SK-N-SH (cell line): ENCODE measurements at regions not wholly inside any gene's neighbourhood (a gene's known extent, or its start where the extent isn't known, plus 50 kb on each side); places are given as distances from the start of the nearest gene placed in this dataset.

Experiments used
- CTCF ChIA-PET: fragments of 300-600, 350-600 bp; formaldehyde crosslinking; extraction: SDS; loops from one replicate; lab custom pipeline; 2021; lab: Yijun Ruan, JAX
- POLR2A ChIA-PET: fragments of 350-600 bp; sonication (Branson Sonifier 250); formaldehyde crosslinking; extraction: SDS; loops from one replicate; lab custom pipeline; 2020; ENCODE audit warnings: antibody characterized with exemption, inconsistent platforms; lab: Yijun Ruan, JAX
- DNase-seq: peaks from one replicate; pipeline ENCODE4 v3.0.0; 2012
- H2AFZ ChIP-seq: fragments of 200-600 bp; sonication (generic); 2 replicates; pipeline ENCODE4 v1.8.1; 2016; ENCODE audit warnings: antibody characterized with exemption, mild to moderate bottlenecking, low read depth
- H3F3A ChIP-seq: fragments of 200-600 bp; sonication (generic); replicated peaks from 2 replicates; pipeline ENCODE3; 2016; ENCODE audit warnings: antibody characterized with exemption, mild to moderate bottlenecking; ENCODE audit not compliant: insufficient read depth
- H3K27ac ChIP-seq, 2 experiments: fragments of 200-500 bp in 1 of 2; fragments of 200-600 bp in 1 of 2; sonication (Bioruptor generic) in 1 of 2; sonication (generic), shearing (Covaris generic) in 1 of 2; 2 replicates each; pipeline versions ENCODE4 v1.5.1 to v1.6.1; 2014 to 2016; ENCODE audit warnings: low read depth in 2 of 2, inconsistent platforms in 1 of 2, low read length in 1 of 2, mild to moderate bottlenecking in 1 of 2, mixed read lengths in 1 of 2
- H3K27me3 ChIP-seq: fragments of 200-600 bp; sonication (generic), shearing (Covaris generic); 2 replicates; pipeline ENCODE4 v1.6.1; 2016; ENCODE audit warnings: mixed run types; ENCODE audit not compliant: insufficient read depth
- H3K36me3 ChIP-seq, 2 experiments: fragments of 200-500 bp in 1 of 2; fragments of 200-600 bp in 1 of 2; sonication (Bioruptor generic) in 1 of 2; sonication (generic) in 1 of 2; replicated peaks in 1 of 2; 2 replicates each; pipeline versions ENCODE3 to v1.5.1; 2014 to 2016; ENCODE audit warnings: low read length in 1 of 2, mild to moderate bottlenecking in 1 of 2; ENCODE audit not compliant: insufficient read depth in 2 of 2, control insufficient read depth in 1 of 2
- H3K4me1 ChIP-seq, 2 experiments: fragments of 200-500 bp in 1 of 2; fragments of 200-600 bp in 1 of 2; sonication (Bioruptor generic) in 1 of 2; sonication (generic), shearing (Covaris generic) in 1 of 2; 2 replicates each; pipeline versions ENCODE4 v1.5.1 to v1.6.1; 2014 to 2016; ENCODE audit warnings: low read depth in 1 of 2, low read length in 1 of 2, mixed run types in 1 of 2; ENCODE audit not compliant: insufficient read depth in 2 of 2, control insufficient read depth in 1 of 2
- H3K4me2 ChIP-seq: fragments of 200-600 bp; sonication (generic), shearing (Covaris generic); 2 replicates; pipeline ENCODE4 v1.6.1; 2017; ENCODE audit warnings: mixed run types
- H3K4me3 ChIP-seq, 2 experiments: fragments of 200-500 bp in 1 of 2; fragments of 200-600 bp in 1 of 2; sonication (Bioruptor generic) in 1 of 2; sonication (generic), shearing (Covaris generic) in 1 of 2; 2 replicates each; pipeline versions ENCODE4 v1.5.1 to v1.8.1; 2014 to 2016; ENCODE audit warnings: low read depth in 2 of 2, inconsistent platforms in 1 of 2, low read length in 1 of 2, mild to moderate bottlenecking in 1 of 2, mixed read lengths in 1 of 2, moderate library complexity in 1 of 2
- H3K79me2 ChIP-seq: fragments of 200-600 bp; sonication (generic); 2 replicates; pipeline ENCODE4 v1.8.1; 2017; ENCODE audit warnings: mild to moderate bottlenecking; ENCODE audit not compliant: insufficient read depth
- H3K9ac ChIP-seq: fragments of 200-600 bp; sonication (generic); 2 replicates; pipeline ENCODE4 v1.6.1; 2017; ENCODE audit warnings: mixed run types
- H3K9me2 ChIP-seq: fragments of 200-600 bp; sonication (generic); 2 replicates; pipeline ENCODE4 v1.6.1; 2017; ENCODE audit warnings: mixed run types
- H3K9me3 ChIP-seq: fragments of 200-600 bp; sonication (generic); 2 replicates; pipeline ENCODE4 v1.6.1; 2017; ENCODE audit warnings: mixed run types, mild to moderate bottlenecking, moderate library complexity
- H4K20me1 ChIP-seq: fragments of 200-600 bp; sonication (generic); 2 replicates; pipeline ENCODE4 v1.6.1; 2017; ENCODE audit warnings: mild to moderate bottlenecking, mixed run types; ENCODE audit not compliant: insufficient read depth
- EP300 ChIP-seq, 2 experiments: IDR thresholded peaks; 2 replicates each; pipeline versions ENCODE4 v1.4.0 to v1.6.1; 2012; ENCODE audit warnings: borderline replicate concordance in 1 of 2, low read depth in 1 of 2, low read length in 1 of 2
- EZH2phosphoT487 ChIP-seq: fragments of 200-600 bp; sonication (generic); IDR thresholded peaks from 2 replicates; pipeline ENCODE4 v1.6.1; 2017; ENCODE audit warnings: low read depth, mixed run types, mild to moderate bottlenecking, antibody characterized with exemption, moderate library complexity, borderline replicate concordance
- FOSL2 ChIP-seq: IDR thresholded peaks from 2 replicates; pipeline ENCODE4 v1.4.0; 2012; ENCODE audit warnings: low read depth, mild to moderate bottlenecking, moderate library complexity, borderline replicate concordance
- FOXJ3 ChIP-seq: sonication (generic); formaldehyde crosslinking; IDR thresholded peaks from 2 replicates; pipeline ENCODE4 v1.5.1; 2020; ENCODE audit warnings: mild to moderate bottlenecking, missing genetic modification reagents
- GATA2 ChIP-seq: sonication (generic); formaldehyde crosslinking; IDR thresholded peaks from 2 replicates; pipeline ENCODE4 v1.5.0; 2020; ENCODE audit warnings: mild to moderate bottlenecking, missing genetic modification reagents
- POLR2AphosphoS5 ChIP-seq: IDR thresholded peaks from 2 replicates; pipeline ENCODE4 v1.6.1; 2012; ENCODE audit warnings: low read depth, low read length
- RAD21 ChIP-seq: IDR thresholded peaks from 2 replicates; pipeline ENCODE4 v1.6.1; 2012; ENCODE audit warnings: mild to moderate bottlenecking, low read length
- RCOR1 ChIP-seq: fragments of 150-350 bp; IDR thresholded peaks from 2 replicates; pipeline ENCODE4 v1.6.1; 2017; ENCODE audit warnings: antibody characterized with exemption, low read length
- RXRA ChIP-seq: IDR thresholded peaks from 2 replicates; pipeline ENCODE4 v1.4.0; 2012; ENCODE audit warnings: low read depth, mild to moderate bottlenecking, borderline replicate concordance
- SMC3 ChIP-seq: IDR thresholded peaks from 2 replicates; pipeline ENCODE4 v1.6.1; 2012; ENCODE audit warnings: low read depth, low read length, improper control_type of control experiment
- TCF12 ChIP-seq: IDR thresholded peaks from 2 replicates; pipeline ENCODE4 v1.4.0; 2012
- TEAD4 ChIP-seq: IDR thresholded peaks from 2 replicates; pipeline ENCODE4 v1.4.0; 2012; ENCODE audit warnings: mild to moderate bottlenecking, borderline replicate concordance; ENCODE audit not compliant: insufficient read depth
- WGBS: methylation state at CpG from one replicate; pipeline ENCODE4 v1.1.6; 2017; ENCODE audit warnings: low lambda C conversion rate; 5-methylcytosine and 5-hydroxymethylcytosine counted together
- TF ChIP-seq, protein P1 (sequence below): IDR thresholded peaks from 2 replicates; pipeline ENCODE4; 2012

DNA sequence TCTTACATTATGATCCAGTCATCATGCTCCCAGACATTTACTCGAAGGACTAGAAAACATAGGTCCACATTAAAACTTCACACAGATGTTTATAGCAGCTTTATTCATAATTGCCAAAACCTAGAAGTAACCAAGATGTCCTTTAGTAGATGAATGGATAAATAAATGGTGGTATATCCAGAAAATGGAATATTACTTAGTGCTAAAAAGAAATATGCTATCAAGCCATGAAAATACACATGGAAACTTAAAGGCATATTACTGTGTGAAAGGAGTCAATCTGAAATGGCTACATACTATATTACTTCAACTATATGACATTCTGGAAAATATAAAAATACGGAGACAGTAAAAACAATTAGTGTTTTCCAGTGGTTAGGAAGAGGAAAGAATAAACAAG lies 1039.1 kb upstream of the INTU start:
- H4K20me1 ChIP-seq: no peaks in the 10 kb centered on the region
- no peak for TF ChIP-seq RXRA
- no peak for TF ChIP-seq EZH2phosphoT487
- no peak for TF ChIP-seq EP300 (IDR thresholded peaks at IDR 0.05; ENCODE audit: borderline replicate concordance in 1 of 2, low read depth in 1 of 2, low read length in 1 of 2)
- no peak for TF ChIP-seq TCF12
- no peak for TF ChIP-seq RAD21
- TF ChIP-seq FOSL2: no peak
- no peak for TF ChIP-seq FOXJ3 (CRISPR knock-in tag)
- TF ChIP-seq TEAD4: no peak
- TF ChIP-seq, all 33 proteins: peak for 0

DNA sequence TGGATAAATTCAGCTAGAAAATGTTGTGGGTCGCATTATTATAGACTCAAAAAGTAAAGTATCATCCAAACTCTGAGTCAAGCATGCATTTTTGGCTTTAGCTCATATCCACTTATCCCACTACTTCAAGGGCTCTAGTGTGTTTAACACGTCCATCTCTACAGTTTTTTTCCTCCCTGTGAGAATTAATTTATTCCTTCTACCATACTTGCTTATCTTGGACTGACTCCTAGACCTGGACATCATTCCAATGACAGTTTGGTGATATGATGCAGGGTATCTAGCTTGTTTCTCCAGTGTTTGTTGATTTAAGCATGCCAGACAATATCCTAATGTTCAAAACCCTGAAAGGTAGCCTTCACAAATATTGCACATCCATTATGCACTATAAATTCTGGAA lies 1037.1 kb upstream of the INTU start:
- no peaks in the 10 kb centered on the region; the same call in 1 of the 2 replicates for H3K9me2 ChIP-seq
- H3F3A ChIP-seq: peaks cover 10% of the 10 kb centered on the region
- TF ChIP-seq POLR2AphosphoS5: no peak
- TF ChIP-seq, protein P1, sequence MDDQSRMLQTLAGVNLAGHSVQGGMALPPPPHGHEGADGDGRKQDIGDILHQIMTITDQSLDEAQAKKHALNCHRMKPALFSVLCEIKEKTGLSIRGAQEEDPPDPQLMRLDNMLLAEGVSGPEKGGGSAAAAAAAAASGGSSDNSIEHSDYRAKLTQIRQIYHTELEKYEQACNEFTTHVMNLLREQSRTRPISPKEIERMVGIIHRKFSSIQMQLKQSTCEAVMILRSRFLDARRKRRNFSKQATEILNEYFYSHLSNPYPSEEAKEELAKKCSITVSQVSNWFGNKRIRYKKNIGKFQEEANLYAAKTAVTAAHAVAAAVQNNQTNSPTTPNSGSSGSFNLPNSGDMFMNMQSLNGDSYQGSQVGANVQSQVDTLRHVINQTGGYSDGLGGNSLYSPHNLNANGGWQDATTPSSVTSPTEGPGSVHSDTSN: 0 out of 2 replicates have a peak, but pooled peaks have one; percentile 23
- no peak for TF ChIP-seq SMC3
- no peak for TF ChIP-seq EP300 (IDR thresholded peaks at IDR 0.05; ENCODE audit: borderline replicate concordance in 1 of 2, low read depth in 1 of 2, low read length in 1 of 2)
- no peak for TF ChIP-seq GATA2 (CRISPR knock-in tag)
- no peak for TF ChIP-seq RCOR1
- no peak for TF ChIP-seq RXRA
- TF ChIP-seq TEAD4: no peak
- peak; percentile 64 for TF ChIP-seq TCF12
- H3K27ac ChIP-seq: no peak overlapping the region
- POLR2A ChIA-PET: no interaction called here
- no peaks in the 10 kb centered on the region for H3K79me2 ChIP-seq
- H2AFZ ChIP-seq: no peak overlapping the region
- H3K9ac ChIP-seq: no peak overlapping the region
- no peak for DNase-seq
- no peaks in the 10 kb centered on the region for H3K9me3 ChIP-seq
- peaks cover 0 to 14% of the 10 kb centered on the region in 2 experiments; a peak in 2 of 4 replicates for H3K4me1 ChIP-seq
- no peak overlapping the region for H3K4me3 ChIP-seq
- H3K36me3 ChIP-seq: no peaks in the 10 kb centered on the region
- no peaks in the 10 kb centered on the region for H4K20me1 ChIP-seq
- WGBS: 59% methylated on average over 2 of the region's 2 CpGs
- no peak overlapping the region for H3K4me2 ChIP-seq
- H3K27me3 ChIP-seq: no peaks in the 10 kb centered on the region
- CTCF ChIA-PET: interaction anchor here (1.9 kb wide), 1 partner anchor 13 kb away, joined by 6 read pairs; no protein-coding TSS in a partner anchor

More for the DNA sequence above, 1039.1 kb upstream of the INTU start:
- peaks cover 0 to 14% of the 10 kb centered on the region in 2 experiments; a peak in 2 of 4 replicates for H3K4me1 ChIP-seq
- no peak overlapping the region for H3K4me3 ChIP-seq
- H3K79me2 ChIP-seq: no peaks in the 10 kb centered on the region
- no peak for DNase-seq
- ChIA-PET CTCF (interaction anchor here (1.3 kb wide), 1 partner anchor 11 kb away, joined by 4 read pairs; no protein-coding TSS in a partner anchor), POLR2A (no interaction called here)
- H3K4me2 ChIP-seq: no peak overlapping the region
- 69% methylated on average over 2 of the region's 2 CpGs for WGBS
- H3K9me2 ChIP-seq: no peaks in the 10 kb centered on the region; the same call in 1 of the 2 replicates
- H3K36me3 ChIP-seq: no peaks in the 10 kb centered on the region
- H3F3A ChIP-seq: peaks cover 10% of the 10 kb centered on the region
- H3K9ac ChIP-seq: no peak overlapping the region
- no peaks in the 10 kb centered on the region for H3K9me3 ChIP-seq
- no peak overlapping the region for H3K27ac ChIP-seq
- H2AFZ ChIP-seq: no peak overlapping the region
- H3K27me3 ChIP-seq: no peaks in the 10 kb centered on the region
